ENCODE measurements at regions not wholly inside any gene's neighbourhood (a gene's known extent, or its start where the extent isn't known, plus 50 kb on each side); places are given as distances from the start of the nearest gene placed in this dataset.

- no peak overlapping the region for H3K4me3 ChIP-seq (ENCODE audit: low read depth, low read length)
- TF ChIP-seq, protein P1, sequence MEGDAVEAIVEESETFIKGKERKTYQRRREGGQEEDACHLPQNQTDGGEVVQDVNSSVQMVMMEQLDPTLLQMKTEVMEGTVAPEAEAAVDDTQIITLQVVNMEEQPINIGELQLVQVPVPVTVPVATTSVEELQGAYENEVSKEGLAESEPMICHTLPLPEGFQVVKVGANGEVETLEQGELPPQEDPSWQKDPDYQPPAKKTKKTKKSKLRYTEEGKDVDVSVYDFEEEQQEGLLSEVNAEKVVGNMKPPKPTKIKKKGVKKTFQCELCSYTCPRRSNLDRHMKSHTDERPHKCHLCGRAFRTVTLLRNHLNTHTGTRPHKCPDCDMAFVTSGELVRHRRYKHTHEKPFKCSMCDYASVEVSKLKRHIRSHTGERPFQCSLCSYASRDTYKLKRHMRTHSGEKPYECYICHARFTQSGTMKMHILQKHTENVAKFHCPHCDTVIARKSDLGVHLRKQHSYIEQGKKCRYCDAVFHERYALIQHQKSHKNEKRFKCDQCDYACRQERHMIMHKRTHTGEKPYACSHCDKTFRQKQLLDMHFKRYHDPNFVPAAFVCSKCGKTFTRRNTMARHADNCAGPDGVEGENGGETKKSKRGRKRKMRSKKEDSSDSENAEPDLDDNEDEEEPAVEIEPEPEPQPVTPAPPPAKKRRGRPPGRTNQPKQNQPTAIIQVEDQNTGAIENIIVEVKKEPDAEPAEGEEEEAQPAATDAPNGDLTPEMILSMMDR (IDR thresholded peaks at IDR 0.05; ENCODE audit: insufficient read depth, low read depth, low read length): no peak
- DNase-seq (ENCODE audit: low read depth): no peak
These were observed 395.2 kb upstream of the INTU start for GRCh38 chr4:127237581-127237980.

DNA sequence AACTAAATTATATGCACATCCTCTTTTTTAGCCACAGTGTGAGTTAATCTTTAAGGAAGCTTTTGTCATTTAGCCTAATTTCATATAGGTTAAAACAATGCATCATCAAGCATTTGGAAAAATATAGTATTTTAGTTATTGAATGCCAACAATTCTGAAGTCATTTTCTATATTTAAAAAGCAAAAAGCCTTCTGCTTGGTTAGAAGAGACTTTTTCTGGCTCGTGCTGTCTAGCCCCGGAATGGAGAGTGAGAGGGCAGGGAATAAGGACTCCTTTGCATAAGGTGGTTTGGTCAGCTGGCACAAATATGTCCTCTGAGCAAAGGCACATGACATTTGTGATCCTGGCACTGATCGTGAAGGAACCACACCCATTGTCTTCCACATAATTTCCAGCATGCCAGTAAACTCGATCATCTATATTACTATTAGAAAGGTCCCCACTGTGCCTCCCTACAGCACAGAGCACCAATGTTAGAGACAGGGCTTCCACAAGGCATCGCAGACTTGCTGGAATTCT, 393.7 kb upstream of the INTU start:
- H3K4me3 ChIP-seq (ENCODE audit: low read depth, low read length): no peak overlapping the region
- no peak for DNase-seq (ENCODE audit: low read depth)
- TF ChIP-seq, protein P1 (IDR thresholded peaks at IDR 0.05; ENCODE audit: insufficient read depth, low read depth, low read length): no peak

- DNase-seq (ENCODE audit: low read depth): no peak
- TF ChIP-seq, protein P1 (IDR thresholded peaks at IDR 0.05; ENCODE audit: insufficient read depth, low read depth, low read length): no peak
- H3K4me3 ChIP-seq (ENCODE audit: low read depth, low read length): no peak overlapping the region
These were observed 392.6 kb upstream of the INTU start for GRCh38 chr4:127239902-127240763.

GRCh38 chr4:127240764-127241105, 392.0 kb upstream of the INTU start:
- DNase-seq (ENCODE audit: low read depth): peak; percentile 19
- TF ChIP-seq, protein P1 (IDR thresholded peaks at IDR 0.05; ENCODE audit: insufficient read depth, low read depth, low read length): no peak
- H3K4me3 ChIP-seq (ENCODE audit: low read depth, low read length): no peak overlapping the region

- H3K4me3 ChIP-seq (ENCODE audit: low read depth, low read length): no peak overlapping the region
- no peak for DNase-seq (ENCODE audit: low read depth)
- TF ChIP-seq, protein P1 (IDR thresholded peaks at IDR 0.05; ENCODE audit: insufficient read depth, low read depth, low read length): no peak
These were observed 388.2 kb upstream of the INTU start for GRCh38 chr4:127244515-127244914.

GRCh38 chr4:127246963-127247952, 385.5 kb upstream of the INTU start:
- DNase-seq (ENCODE audit: low read depth): no peak
- TF ChIP-seq, protein P1 (IDR thresholded peaks at IDR 0.05; ENCODE audit: insufficient read depth, low read depth, low read length): no peak
- no peak overlapping the region for H3K4me3 ChIP-seq (ENCODE audit: low read depth, low read length)

Measured in fibroblast of villous mesenchyme (primary cell).